ENCODE measurements at regions not wholly inside any gene's neighbourhood (a gene's known extent, or its start where the extent isn't known, plus 50 kb on each side); places are given as distances from the start of the nearest gene placed in this dataset.
"Not testable (repeated sequence)": the region's sequence is repeated elsewhere in the genome, so short reads cannot be mapped to it uniquely, and the experiment has no call there.

DNA sequence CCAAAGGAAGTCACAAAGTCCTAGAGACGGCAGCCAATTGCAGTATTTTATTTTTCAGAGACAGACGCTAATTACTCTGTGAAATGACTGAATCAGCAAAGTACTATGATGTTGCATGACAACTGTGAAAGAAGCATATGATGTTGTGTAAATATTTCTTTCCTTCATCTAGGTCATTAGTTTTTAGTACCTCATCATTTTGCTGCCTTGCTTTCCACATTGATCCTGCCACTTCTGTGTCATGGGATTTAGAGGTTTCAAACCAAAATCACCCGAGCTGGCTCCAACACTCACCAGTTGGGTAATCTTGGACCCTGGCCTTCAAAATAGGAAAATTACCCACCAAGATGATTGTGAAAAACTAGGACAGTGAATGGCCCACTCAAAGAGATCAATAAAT lies 585.2 kb downstream of the ACTL7B start:
- no peak for DNase-seq

DNA sequence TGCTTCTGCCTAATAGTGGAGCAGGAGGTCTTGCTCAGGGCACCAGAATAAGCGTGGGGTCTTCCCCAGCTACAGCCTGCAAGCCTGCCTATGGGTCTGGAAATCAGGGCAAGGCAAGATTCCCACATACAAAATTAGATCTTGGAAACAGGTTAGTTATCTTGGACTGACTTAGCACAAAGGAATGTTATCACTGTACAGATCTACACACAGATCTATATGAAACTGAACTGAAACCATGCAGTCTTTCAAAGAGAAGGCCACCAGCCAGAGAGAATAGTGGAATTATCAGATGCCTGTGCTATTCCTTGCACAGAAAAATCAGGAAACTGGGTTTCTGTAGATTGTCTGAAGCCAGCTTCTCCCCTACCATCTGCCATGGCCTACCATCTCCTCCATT lies 585.7 kb downstream of the ACTL7B start:
- DNase-seq, result no peak

DNA sequence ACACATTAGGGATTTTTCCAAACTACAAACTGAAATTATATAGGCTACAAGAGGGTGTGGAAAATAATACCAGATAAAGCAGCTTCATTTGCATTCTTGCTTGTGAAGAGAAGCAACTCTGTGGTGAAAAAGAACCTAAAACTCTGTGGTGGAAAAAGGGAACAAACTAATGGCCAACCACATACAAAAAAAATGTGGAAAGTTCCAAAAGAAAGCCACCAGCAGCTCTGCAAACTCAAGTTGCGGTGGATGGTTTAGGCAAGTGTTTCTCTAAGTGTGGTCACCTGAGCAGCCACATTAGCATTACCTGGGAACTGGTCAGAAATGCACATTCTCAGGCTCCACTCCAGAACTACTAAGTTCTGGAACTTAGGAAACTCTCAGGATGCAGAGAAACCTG lies 586.4 kb downstream of the ACTL7B start:
- no peak for DNase-seq

DNA sequence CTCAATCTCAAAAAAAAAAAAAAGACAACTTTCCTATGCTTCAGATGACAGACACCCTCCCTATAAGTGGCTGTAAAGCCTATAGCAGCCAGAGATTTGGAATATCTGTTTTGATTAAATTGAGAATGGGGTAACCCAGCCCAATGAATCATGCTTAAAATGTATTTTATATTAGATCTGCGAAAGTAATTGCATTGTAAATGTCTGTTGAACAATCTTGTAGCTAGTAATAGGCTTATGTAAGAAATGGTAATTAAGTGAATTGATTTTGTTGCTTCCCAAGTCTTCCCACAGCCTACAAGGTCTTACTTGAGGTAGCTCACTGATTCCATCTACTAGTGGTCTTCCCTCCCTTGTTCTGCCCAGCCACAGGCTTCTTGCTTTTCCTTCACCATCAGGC lies 590.7 kb downstream of the ACTL7B start:
- DNase-seq, result no peak

DNA sequence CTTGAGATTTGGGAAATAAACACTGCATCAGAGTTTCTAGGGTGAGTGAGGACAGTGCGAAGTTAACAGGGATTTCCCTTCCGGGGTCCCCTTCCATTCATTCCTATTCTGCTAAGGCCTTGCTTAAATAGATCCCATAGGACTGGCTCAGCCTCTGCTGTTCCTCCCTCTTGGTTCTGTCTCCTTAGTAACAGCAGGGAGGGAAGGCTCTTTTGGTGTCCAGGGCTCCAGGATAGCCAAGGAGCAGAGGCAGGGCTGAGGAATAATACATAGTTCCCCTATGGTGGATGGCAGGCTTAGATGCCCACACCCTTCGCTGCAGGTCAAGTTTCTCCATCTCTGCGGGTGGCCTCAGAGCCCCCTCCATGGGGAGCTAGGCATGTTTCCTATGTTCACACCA lies 591.7 kb downstream of the ACTL7B start:
- no peak for DNase-seq

DNA sequence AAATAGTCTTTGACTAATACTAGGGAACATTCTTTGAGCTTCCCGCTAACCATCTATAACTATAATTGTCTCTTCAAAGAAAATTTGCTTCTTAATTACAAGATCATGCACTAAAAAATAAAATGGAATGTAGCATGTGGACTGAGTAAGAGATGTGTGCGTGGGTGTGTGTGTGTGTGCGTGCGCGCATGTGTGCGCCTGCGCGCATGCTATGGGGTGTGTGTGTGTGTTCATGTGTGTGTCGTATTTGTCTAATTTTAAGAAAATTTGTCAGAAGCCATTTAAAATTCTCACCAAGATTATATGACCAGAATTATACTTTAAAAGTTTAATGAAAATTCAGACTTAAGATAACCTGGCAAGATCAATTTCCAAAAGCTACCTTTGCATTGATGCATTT lies 593.0 kb downstream of the ACTL7B start:
- no peak for DNase-seq

DNA sequence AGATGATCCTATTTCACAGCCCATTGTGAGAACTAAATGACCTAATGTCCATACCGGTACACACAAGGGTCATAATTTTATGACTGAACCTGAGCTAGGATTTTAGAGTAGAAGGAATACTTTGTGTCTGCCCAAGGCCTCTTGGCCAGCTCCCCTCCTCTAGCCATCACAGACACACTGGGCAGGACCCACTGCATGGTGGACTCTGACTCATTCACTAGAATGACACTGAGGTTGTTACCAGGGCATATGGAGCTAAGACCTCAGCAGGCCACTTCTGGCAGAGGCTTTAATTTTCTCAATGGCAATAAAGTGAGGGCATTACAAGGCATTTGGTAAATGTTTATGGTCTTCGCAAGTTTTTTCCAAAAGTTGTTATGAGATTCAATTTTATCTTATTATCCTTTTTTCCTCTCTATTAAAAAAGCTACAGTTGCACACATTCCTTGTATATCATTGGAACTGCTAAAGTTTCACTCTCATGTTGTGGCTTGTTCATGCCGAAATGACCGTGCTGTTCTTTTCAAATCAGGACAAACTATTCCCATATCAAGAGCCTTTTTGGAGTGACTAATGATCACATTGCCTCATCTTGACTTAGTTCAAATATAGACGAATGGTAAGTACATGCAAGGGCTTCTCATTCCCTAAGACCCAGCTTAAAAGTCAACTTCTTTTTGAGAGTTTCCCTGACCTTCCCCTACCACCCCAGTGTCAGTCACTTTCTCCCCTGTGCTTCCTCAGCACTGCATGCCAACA lies 595.7 kb downstream of the ACTL7B start:
- DNase-seq, result no peak

DNA sequence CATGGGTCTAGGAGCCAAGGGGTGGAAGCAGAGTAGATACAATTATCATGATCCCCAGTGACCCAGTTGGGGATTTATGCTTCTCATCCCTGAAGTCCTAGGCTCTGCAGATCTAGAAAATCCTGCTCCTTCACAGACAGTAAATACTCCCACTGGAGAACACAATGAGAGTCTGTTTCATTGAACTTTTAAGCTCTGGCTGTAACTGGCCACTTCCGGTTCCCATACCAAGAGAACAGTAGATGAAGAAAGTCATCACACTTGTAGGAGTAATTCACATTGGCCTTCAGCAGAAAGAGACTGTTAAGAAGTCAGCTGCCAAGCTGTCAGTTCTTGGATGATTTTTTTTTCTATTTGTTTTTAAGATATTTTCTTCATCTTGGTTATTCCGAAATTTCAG lies 597.1 kb downstream of the ACTL7B start:
- no peak for DNase-seq

DNA sequence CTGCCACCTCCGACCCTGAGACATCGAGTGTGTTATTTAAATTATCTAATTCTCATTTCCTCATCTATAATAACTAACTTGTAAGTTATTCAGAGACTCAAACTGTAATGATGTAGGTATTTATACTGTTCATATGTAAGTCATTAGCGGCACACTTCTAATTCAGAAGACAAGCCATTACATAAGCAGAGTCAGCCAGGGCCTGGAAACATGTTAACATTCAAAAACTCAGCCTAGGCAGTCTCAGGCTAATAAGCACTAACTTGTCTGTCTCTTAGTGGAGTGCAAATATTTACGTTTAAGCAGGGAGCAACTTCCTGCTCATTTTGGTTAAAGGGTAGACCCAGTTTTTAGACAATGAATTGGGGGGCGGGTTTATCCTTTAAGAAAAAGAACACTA lies 598.4 kb downstream of the ACTL7B start:
- no peak for DNase-seq

DNA sequence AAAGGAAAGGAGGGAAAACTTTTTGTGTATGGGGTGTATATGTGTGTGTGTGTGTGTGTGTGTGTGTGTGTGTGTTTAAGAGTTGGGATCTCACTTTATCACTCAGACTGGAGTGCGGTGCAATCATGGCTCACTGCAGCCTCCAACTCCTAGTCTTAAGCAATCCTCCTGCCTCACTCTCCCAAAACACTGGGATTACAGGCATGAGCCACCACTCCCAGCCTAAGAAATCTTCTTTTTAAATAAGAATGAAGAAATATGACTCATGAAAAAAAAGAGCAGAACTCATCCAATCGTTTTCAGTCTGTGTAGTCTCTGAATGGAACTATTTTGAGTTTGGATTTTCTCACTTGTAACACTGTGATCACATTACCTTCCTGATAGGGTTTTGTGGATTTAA lies 601.5 kb downstream of the ACTL7B start:
- no peak for DNase-seq

DNA sequence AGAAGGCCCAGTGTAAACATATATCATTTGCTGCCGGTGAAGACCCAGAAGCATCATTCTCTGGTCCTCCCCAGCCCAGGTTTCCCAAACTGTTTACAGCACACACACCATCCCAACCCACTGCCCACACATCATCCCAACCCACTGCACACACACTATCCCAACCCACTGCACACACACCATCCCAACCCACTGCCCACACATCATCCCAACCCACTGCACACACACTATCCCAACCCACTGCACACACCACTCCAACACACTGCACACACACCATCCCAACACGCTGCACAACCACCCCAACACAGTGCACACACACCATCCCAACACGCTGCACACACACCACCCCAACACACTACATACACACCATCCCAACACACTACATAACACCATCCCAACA lies 608.4 kb downstream of the ACTL7B start:
- DNase-seq, result not testable (repeated sequence)

DNA sequence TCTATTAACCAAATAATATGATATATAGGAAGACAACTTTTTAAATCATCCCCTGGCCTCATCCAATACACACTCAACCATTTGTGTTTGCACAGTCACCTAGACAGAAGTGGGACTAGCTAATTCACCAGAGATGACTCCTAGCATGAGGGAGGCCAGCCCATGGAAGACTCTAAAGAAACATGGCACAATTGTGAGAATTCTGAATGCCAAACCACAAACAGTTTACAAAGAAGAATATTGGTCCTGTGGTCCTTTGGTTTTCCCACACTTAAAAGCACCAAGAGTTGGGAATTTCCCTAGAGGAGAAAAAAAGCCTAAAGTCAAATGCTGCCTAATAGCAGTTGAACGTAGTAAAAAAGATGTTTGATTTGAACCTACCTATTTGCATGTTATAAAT lies 609.9 kb downstream of the ACTL7B start:
- DNase-seq, result no peak

DNA sequence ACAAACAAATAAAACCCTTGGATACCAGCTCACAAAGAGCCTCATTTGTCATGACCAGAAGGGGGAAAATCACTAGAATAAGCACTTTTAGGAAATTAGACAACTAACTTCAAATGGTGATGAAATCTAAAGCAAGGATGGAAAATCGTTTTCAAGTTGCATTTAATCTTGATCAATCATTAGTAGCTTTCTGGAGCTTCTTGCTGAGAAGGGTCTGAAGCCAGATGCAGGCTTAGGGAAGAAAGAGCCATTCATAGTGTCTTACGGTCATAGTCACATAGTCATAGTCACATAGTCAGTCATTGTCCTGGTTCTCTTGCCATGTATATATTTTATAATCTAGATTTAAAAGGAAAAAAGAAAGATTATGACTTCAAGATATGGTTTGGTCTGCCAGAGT lies 610.5 kb downstream of the ACTL7B start:
- DNase-seq, result no peak

DNA sequence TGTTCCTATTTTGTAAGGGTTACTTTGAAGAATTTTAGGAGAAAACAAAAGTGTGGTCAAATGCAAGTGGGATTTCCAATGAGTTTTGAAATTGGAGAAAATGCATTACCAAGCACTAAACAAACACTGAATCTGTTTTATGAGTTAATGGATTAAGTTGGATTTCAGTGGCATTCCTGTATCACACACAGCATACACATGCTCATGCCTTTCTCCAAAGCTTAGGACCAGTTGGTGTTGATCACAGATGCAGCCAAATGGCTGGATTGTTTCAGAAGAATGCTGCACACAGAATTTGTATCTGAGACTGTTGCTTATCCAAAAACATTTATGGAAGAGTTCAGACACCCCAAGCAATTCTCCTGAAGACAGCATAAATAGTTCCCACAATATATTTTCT lies 611.1 kb downstream of the ACTL7B start:
- no peak for DNase-seq

DNA sequence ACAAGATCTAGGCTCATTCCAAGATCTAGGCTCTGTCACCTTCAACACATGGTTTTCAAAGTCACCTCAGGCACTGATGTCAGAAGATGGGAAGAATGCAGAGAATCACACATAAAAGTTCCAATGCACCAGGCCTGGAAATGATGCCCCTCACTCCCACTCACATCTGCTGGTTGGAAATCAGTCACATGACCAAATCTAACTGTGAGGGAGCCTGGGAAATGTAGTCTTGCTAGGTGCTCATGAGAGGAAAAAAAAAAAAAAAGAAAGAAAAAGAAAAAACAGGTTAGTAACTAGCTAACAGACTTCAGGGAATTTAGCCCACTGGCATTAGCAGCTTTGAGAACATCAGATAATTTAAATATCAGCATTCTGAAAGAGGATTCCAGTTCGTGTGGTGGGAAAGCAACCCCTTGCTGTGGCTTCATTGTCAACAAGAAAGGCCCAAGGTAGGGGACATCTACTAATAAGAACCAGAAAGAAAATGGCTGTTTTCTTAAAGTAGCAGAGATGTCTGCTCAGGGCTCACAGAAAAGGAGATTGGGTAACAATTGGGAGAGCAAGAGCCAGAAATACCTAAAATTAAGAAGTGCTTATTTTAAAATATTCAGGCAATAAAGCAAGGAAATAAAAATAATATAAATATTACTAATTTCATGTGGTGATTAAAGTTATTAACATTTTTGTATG lies 614.3 kb downstream of the ACTL7B start:
- no peak for DNase-seq

DNA sequence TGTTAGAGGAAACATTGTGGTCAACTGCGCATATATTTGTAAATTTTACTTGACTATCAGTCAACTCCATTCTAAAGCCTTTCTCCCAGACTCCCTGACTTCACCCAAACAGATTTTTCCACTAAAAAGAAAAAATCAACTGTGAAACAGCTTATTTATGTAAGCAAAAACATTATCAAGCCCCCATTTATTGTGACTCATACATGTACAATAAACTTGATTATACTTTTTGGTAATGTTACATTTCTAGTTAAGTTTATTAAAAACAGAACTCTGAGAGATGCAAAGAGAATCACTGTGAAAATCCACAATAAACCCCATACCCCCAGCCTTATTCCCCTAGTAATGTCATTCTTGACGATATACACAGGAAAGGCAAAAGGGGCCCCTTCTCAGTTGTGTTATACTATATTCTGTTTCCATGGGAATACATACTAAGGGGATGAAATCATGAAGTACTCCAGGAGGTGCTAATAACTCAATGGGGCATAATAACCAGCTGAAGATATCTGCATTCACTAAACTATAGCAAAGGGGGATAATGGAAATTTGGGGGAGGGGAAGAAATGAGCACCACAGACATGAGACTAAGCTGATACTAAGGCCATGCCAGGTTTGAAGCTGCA lies 616.0 kb downstream of the ACTL7B start:
- DNase-seq, result no peak

DNA sequence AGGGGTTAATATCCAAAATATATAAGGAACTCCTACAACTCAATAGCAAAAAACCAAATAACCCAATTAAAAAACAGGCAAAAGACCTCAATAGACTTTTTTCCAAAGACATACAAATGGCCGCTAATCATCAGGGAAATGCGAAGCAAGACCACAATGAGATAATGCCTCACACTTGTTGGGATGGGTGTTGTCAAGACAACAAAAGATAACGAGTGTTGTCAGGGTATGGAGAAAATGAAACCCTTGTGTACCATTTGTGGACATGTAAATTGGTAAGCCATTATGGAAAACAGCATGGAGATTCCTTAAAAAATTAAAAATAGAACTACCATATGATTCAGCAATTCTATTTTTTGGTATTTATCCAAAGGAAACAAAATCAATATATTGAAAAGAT lies 620.2 kb downstream of the ACTL7B start:
- no peak for DNase-seq

DNA sequence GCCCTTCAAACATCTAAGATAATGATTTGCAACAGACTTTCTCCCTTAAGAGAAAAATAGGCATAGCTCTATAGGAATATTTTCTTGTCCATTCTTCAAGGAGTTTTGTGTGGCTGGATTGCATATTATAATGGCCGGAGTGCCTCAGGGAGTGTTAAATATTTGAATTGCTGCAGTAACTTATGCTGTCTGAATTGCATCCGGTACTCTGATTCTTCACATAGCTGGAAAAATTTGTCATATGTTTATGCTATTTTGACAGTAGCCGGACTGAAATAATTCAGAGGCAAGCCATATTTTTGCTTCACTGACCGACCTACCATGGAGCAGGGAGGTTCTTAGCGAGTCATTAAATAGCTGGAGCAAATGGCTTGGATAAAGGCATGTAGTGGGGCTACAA lies 621.0 kb downstream of the ACTL7B start:
- DNase-seq, result no peak

DNA sequence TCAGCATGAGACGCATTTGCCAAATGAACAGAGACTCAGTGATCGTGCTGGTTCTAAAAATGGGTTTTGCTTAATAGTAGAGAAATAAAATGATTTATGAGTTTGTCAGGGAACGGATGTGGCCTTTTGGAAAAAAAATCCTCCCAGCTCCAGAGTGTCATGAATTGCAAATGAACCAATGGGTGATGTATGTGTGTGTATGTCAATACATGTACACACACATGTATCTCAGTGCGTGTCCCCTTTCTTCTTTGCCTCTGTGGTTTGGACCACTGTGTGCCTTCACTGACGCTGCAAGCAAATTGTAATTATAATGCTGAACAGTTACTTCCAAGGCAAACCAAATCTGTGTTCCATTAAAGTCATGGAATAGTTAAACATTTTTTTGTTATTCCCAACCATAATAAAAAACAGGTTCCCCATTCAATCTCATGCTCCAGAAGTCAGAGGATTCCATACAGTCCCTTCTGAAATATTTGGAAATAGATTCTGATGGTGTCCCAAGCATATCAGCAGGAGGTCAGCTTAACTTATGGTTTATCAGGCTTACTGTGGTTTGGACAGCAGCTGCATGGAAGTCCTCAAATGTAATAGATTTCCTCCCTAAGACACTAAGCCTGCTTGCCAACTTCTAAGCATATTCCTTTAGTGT lies 630.5 kb downstream of the ACTL7B start:
- DNase-seq, result no peak

DNA sequence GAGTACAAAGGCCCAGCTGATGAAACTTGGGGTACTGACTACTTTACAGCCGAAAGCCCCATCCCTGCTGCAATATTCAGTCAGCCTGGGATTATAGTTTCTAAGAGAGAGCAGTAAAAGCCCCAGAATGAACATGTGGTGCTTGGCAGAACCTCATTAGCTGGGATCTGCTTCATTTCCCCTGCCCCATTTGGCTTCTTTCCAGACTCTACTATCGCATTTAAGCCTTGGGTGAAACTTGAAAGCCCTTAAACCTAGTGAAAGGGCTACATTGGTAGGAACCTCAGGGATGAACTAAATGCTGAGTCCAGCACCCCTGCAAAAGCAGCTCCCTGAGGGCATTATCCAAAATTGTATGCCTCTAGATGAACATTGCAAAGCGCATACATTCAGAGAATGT lies 631.1 kb downstream of the ACTL7B start:
- DNase-seq, result no peak

DNA sequence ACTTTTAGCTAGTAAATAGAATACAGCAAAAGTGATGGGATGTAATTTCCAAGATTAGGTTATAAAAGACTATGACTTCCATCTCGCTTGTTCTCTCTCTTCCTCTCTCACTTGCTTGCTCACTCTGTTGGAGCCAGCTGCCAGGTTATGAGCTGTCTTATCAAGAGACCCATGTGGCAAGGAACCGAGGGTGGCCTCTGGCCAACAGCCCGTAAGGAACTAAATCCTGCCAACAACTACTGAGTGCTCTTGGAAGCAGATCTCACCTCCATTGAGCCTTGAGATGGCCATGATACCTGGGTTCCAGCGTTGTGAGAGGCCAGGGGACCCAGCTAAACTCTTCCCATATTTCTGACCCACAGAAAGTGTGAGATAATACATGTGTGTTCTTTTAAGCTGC lies 636.1 kb downstream of the ACTL7B start:
- DNase-seq, result no peak

DNA sequence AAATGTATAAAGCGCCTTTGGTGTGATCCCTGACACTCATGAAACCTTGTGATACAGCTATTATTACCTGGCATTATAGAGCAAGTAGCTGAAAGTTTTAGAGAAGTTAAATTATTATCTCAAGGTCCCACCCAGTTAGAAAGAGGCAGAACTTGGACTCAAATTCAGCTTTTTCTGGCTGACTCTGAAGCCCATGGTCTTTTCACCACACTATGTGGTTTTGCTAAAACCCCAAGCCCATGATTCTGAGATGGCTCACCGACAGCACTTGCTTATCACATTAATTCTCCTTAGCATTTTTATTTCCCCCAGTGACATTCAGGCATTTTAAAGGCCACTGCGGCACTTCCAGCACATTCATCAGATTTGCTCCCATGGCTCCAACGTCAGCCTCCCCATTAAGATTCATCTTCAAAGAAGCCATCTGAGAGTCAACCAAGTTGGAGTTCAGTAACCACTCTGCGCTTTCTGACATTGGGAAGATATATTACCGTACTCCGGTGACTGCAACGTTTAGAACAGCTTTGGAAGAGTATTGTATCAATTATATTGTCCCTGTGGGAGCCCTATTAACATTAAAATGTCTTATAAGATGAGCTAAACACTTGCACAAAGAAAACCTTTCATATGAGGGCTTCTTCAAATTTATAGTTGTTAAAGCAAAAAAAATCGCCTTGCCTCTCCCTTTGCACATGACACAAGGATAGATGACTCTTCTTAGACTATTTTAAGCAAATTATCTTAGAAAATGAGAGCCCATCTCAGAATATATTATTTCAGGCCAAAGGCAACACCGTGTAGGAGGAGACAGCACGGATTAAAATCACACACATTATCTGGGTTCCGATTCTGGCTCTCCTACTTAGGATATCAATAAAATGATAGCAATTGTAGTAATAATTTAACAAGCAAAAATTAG lies 638.1 kb downstream of the ACTL7B start:
- no peak for DNase-seq

DNA sequence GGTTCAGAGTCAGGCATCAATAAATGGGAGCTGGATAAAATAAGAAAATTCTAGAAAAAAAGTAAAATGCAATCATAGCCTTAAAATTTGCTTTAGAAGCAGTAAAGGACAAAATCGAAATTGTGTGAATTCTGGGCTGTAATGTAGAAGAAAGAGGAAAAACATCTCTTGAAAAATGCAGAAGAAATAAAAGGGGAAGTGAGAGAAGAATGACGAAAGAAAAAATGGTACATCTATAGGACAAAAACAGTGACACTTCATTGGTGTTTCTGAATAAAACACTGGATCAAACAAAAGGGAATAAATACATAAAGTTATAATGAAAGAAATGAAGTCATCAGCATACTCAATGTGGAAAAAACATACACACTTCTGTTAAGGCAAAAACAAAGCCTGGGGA lies 642.3 kb downstream of the ACTL7B start:
- DNase-seq, result no peak
